Naive thymus-derived CD4-positive, alpha-beta T cell (primary cell): ENCODE measurements at regions not wholly inside any gene's neighbourhood (a gene's known extent, or its start where the extent isn't known, plus 50 kb on each side); places are given as distances from the start of the nearest gene placed in this dataset.

Experiments used
- ATAC-seq: fragments of 150-1000 bp; cut with Tn5 transposase; 2 replicates; pipeline ENCODE4 v1.10.0; 2021; ENCODE audit warnings: mild to moderate bottlenecking, moderate library complexity
- CTCF ChIA-PET: fragments of 350-600 bp; sonication (Branson Sonifier 250); formaldehyde crosslinking; loops from one replicate; lab custom pipeline; 2021; ENCODE audit warnings: antibody characterized with exemption; lab: Charles Lee
- POLR2A ChIA-PET: fragments of 350-600 bp; sonication (Branson Sonifier 250); formaldehyde crosslinking; loops from one replicate; lab custom pipeline; 2021; ENCODE audit warnings: antibody characterized with exemption, inconsistent platforms; lab: Charles Lee
- DNase-seq, 9 donors: peaks; one replicate each; pipeline versions ENCODE4 v3.0.0 to v3.0.0-alpha.2; 2020 to 2022; ENCODE audit warnings: mixed read lengths in 1 of 9
- H3K27ac ChIP-seq: one replicate; pipeline ENCODE4 v1.7.0; 2013; ENCODE audit warnings: mild to moderate bottlenecking, low read depth, low read length, moderate library complexity
- H3K27me3 ChIP-seq, 2 donors: one replicate each; pipeline ENCODE4 v1.7.0; 2013; ENCODE audit warnings: low read length in 2 of 2, mild to moderate bottlenecking in 2 of 2, moderate library complexity in 2 of 2; ENCODE audit not compliant: control insufficient read depth in 2 of 2, insufficient read depth in 2 of 2
- H3K36me3 ChIP-seq, 3 experiments: 1 replicate in 2 of 3; 2 replicates in 1 of 3; pipeline ENCODE4 v1.7.0; 2013; ENCODE audit warnings: low read length in 3 of 3, mild to moderate bottlenecking in 3 of 3, moderate library complexity in 1 of 3; ENCODE audit not compliant: insufficient read depth in 3 of 3, control insufficient read depth in 2 of 3
- H3K4me1 ChIP-seq, 2 donors: one replicate each; pipeline ENCODE4 v1.7.0; 2013; ENCODE audit warnings: low read length in 2 of 2, mild to moderate bottlenecking in 2 of 2, moderate library complexity in 1 of 2; ENCODE audit not compliant: control insufficient read depth in 2 of 2, insufficient read depth in 2 of 2
- H3K4me3 ChIP-seq: 2 replicates; pipeline ENCODE4 v1.7.0; 2013; ENCODE audit warnings: mild to moderate bottlenecking, low read length
- H3K9me3 ChIP-seq, 3 experiments: 1 replicate in 2 of 3; 2 replicates in 1 of 3; pipeline ENCODE4 v1.7.0; 2013; ENCODE audit warnings: low read length in 3 of 3; ENCODE audit not compliant: control insufficient read depth in 2 of 3
- H3K27ac Mint-ChIP-seq, 9 donors: one replicate each; pipeline ENCODE4 v1.8.0; 2020 to 2022; ENCODE audit warnings: mixed read lengths in 9 of 9, mild to moderate bottlenecking in 8 of 9, moderate library complexity in 5 of 9, inconsistent platforms in 2 of 9
- H3K27me3 Mint-ChIP-seq, 5 donors: one replicate each; pipeline ENCODE4 v1.8.0; 2021 to 2022; ENCODE audit warnings: mixed read lengths in 5 of 5, mild to moderate bottlenecking in 1 of 5
- H3K36me3 Mint-ChIP-seq, 5 donors: one replicate each; pipeline ENCODE4 v1.8.0; 2020 to 2022; ENCODE audit warnings: mixed read lengths in 5 of 5, mild to moderate bottlenecking in 3 of 5, inconsistent platforms in 1 of 5
- H3K4me1 Mint-ChIP-seq, 7 donors: one replicate each; pipeline ENCODE4 v1.8.0; 2020 to 2022; ENCODE audit warnings: mixed read lengths in 7 of 7, mild to moderate bottlenecking in 3 of 7, inconsistent platforms in 1 of 7
- H3K4me3 Mint-ChIP-seq, 10 donors: one replicate each; pipeline ENCODE4 v1.8.0; 2020 to 2022; ENCODE audit warnings: mild to moderate bottlenecking in 10 of 10, mixed read lengths in 10 of 10, moderate library complexity in 6 of 10, inconsistent platforms in 2 of 10
- H3K9me3 Mint-ChIP-seq, 11 donors: one replicate each; pipeline ENCODE4 v1.8.0; 2020 to 2022; ENCODE audit warnings: mixed read lengths in 11 of 11, mild to moderate bottlenecking in 4 of 11, inconsistent platforms in 1 of 11, moderate library complexity in 1 of 11
- intact Hi-C, 2 donors: fragments of 100-400 bp; cut with micrococcal nuclease; formaldehyde crosslinking; loops; one replicate each; pipeline ENCODE4 v1.15.1; 2023

- ChIA-PET POLR2A (no interaction called here), CTCF (no interaction called here)
- no peaks in the 10 kb centered on the region for H3K4me1 Mint-ChIP-seq
- no peaks in the 10 kb centered on the region for H3K36me3 Mint-ChIP-seq
- peaks cover 0 to 12% (median 2%) of the 10 kb centered on the region in 11 donors for H3K9me3 Mint-ChIP-seq
- no peaks in the 10 kb centered on the region for H3K27me3 ChIP-seq
- no peaks in the 10 kb centered on the region for H3K27me3 Mint-ChIP-seq
- ATAC-seq (no peak), DNase-seq (no peak)
- no peak overlapping the region for H3K4me3 Mint-ChIP-seq
- H3K36me3 ChIP-seq = no peaks in the 10 kb centered on the region
- no peak overlapping the region for H3K27ac ChIP-seq
- intact Hi-C loops = no loop called here
- H3K4me1 ChIP-seq = no peaks in the 10 kb centered on the region
- no peaks in the 10 kb centered on the region for H3K9me3 ChIP-seq
- no peak overlapping the region for H3K4me3 ChIP-seq
- no peak overlapping the region for H3K27ac Mint-ChIP-seq
Observed at GRCh38 chr5:124395287-124395686, 351.2 kb downstream of the ZNF608 start.

- no peaks in the 10 kb centered on the region for H3K9me3 ChIP-seq
- H3K9me3 Mint-ChIP-seq = peaks cover 0 to 14% (median 6%) of the 10 kb centered on the region in 11 donors
- no peak overlapping the region for H3K4me3 ChIP-seq
- no peaks in the 10 kb centered on the region for H3K36me3 ChIP-seq
- H3K27me3 Mint-ChIP-seq = no peaks in the 10 kb centered on the region
- H3K4me1 ChIP-seq = no peaks in the 10 kb centered on the region
- H3K27me3 ChIP-seq = no peaks in the 10 kb centered on the region
- H3K4me1 Mint-ChIP-seq = no peaks in the 10 kb centered on the region
- POLR2A ChIA-PET = no interaction called here
- DNase-seq (no peak), ATAC-seq (no peak)
- H3K36me3 Mint-ChIP-seq = no peaks in the 10 kb centered on the region
- CTCF ChIA-PET = no interaction called here
- H3K4me3 Mint-ChIP-seq = no peak overlapping the region
- intact Hi-C loops = no loop called here
- H3K27ac Mint-ChIP-seq = no peak overlapping the region
- H3K27ac ChIP-seq = no peak overlapping the region
Observed at GRCh38 chr5:124394700-124395245, 351.7 kb downstream of the ZNF608 start.

- Mint-ChIP-seq H3K27ac (no peak overlapping the region), H3K27me3 (no peaks in the 10 kb centered on the region), H3K4me1 (no peaks in the 10 kb centered on the region), H3K4me3 (no peak overlapping the region), H3K9me3 (peaks cover 0 to 16% (median 6%) of the 10 kb centered on the region in 11 donors), H3K36me3 (no peaks in the 10 kb centered on the region)
- intact Hi-C loops = no loop called here
- H3K27me3 ChIP-seq = no peaks in the 10 kb centered on the region
- H3K4me1 ChIP-seq = no peaks in the 10 kb centered on the region
- H3K27ac ChIP-seq = no peak overlapping the region
- DNase-seq = no peak
- ChIA-PET CTCF (interaction anchor here (0.7 kb wide), 1 partner anchor 1368 kb away, joined by 3 read pairs; no protein-coding TSS in a partner anchor), POLR2A (no interaction called here)
- no peaks in the 10 kb centered on the region for H3K9me3 ChIP-seq
- no peak overlapping the region for H3K4me3 ChIP-seq
- no peak for ATAC-seq
- no peaks in the 10 kb centered on the region for H3K36me3 ChIP-seq
Observed at GRCh38 chr5:124393584-124394379, 352.7 kb downstream of the ZNF608 start.

GRCh38 chr5:124383693-124384092, 362.7 kb downstream of the ZNF608 start:
- Mint-ChIP-seq H3K4me3 (no peak overlapping the region), H3K27ac (no peak overlapping the region), H3K36me3 (peaks cover 0 to 14% (median 0%) of the 10 kb centered on the region in 5 donors), H3K9me3 (peaks cover 10 to 34% (median 19%) of the 10 kb centered on the region in 11 donors), H3K27me3 (no peaks in the 10 kb centered on the region), H3K4me1 (no peaks in the 10 kb centered on the region)
- peaks cover 0 to 13% (median 0%) of the 10 kb centered on the region in 3 experiments for H3K9me3 ChIP-seq
- ATAC-seq (no peak), DNase-seq (no peak)
- intact Hi-C loops = no loop called here
- ChIA-PET CTCF (no interaction called here), POLR2A (no interaction called here)
- H3K36me3 ChIP-seq = no peaks in the 10 kb centered on the region
- no peak overlapping the region for H3K4me3 ChIP-seq
- H3K27ac ChIP-seq = no peak overlapping the region
- H3K4me1 ChIP-seq = no peaks in the 10 kb centered on the region
- H3K27me3 ChIP-seq = no peaks in the 10 kb centered on the region

GRCh38 chr5:124377386-124377785, 369.1 kb downstream of the ZNF608 start:
- no peak overlapping the region for H3K4me3 ChIP-seq
- DNase-seq (no peak), ATAC-seq (no peak)
- H3K9me3 ChIP-seq = peaks cover 0 to 5% (median 0%) of the 10 kb centered on the region in 3 experiments
- no peak overlapping the region for H3K27ac ChIP-seq
- no peaks in the 10 kb centered on the region for H3K27me3 ChIP-seq
- ChIA-PET POLR2A (no interaction called here), CTCF (no interaction called here)
- no peaks in the 10 kb centered on the region for H3K36me3 ChIP-seq
- Mint-ChIP-seq H3K27me3 (no peaks in the 10 kb centered on the region), H3K4me1 (no peaks in the 10 kb centered on the region), H3K9me3 (peaks cover 8 to 22% (median 10%) of the 10 kb centered on the region in 11 donors), H3K4me3 (no peak overlapping the region), H3K27ac (no peak overlapping the region), H3K36me3 (peaks cover 0 to 6% (median 0%) of the 10 kb centered on the region in 5 donors)
- intact Hi-C loops = loop anchor here in 1 of 2 donors (5.0 kb wide), 1 partner anchor 120 kb away; no protein-coding TSS in a partner anchor
- no peaks in the 10 kb centered on the region for H3K4me1 ChIP-seq

GRCh38 chr5:124373883-124374282, 372.6 kb downstream of the ZNF608 start:
- no peaks in the 10 kb centered on the region for H3K4me1 Mint-ChIP-seq
- ChIA-PET POLR2A (no interaction called here), CTCF (no interaction called here)
- Histone ChIP-seq H3K9me3 (no peaks in the 10 kb centered on the region), H3K36me3 (no peaks in the 10 kb centered on the region), H3K27me3 (no peaks in the 10 kb centered on the region), H3K4me3 (no peak overlapping the region), H3K4me1 (no peaks in the 10 kb centered on the region), H3K27ac (no peak overlapping the region)
- H3K27ac Mint-ChIP-seq = no peak overlapping the region
- no peaks in the 10 kb centered on the region for H3K36me3 Mint-ChIP-seq
- intact Hi-C loops = no loop called here
- H3K27me3 Mint-ChIP-seq = no peaks in the 10 kb centered on the region
- DNase-seq (no peak), ATAC-seq (no peak)
- no peak overlapping the region for H3K4me3 Mint-ChIP-seq
- H3K9me3 Mint-ChIP-seq = peaks cover 0 to 14% (median 3%) of the 10 kb centered on the region in 11 donors

- no peaks in the 10 kb centered on the region for H3K9me3 ChIP-seq
- Mint-ChIP-seq H3K27me3 (no peaks in the 10 kb centered on the region), H3K9me3 (peaks cover 0 to 16% (median 3%) of the 10 kb centered on the region in 11 donors), H3K36me3 (no peaks in the 10 kb centered on the region), H3K27ac (no peak overlapping the region), H3K4me3 (no peak overlapping the region), H3K4me1 (no peaks in the 10 kb centered on the region)
- H3K27ac ChIP-seq = no peak overlapping the region
- H3K36me3 ChIP-seq = no peaks in the 10 kb centered on the region
- POLR2A ChIA-PET = no interaction called here
- no peak overlapping the region for H3K4me3 ChIP-seq
- intact Hi-C loops = no loop called here
- H3K27me3 ChIP-seq = no peaks in the 10 kb centered on the region
- CTCF ChIA-PET = no interaction called here
- no peaks in the 10 kb centered on the region for H3K4me1 ChIP-seq
- ATAC-seq (no peak), DNase-seq (no peak)
Observed at GRCh38 chr5:124372457-124372856, 374.0 kb downstream of the ZNF608 start.
